NCI-H1694 treated with DMSO at 0.1 percent for 48 hours (cell line): ENCODE measurements at regions not wholly inside any gene's neighbourhood (a gene's known extent, or its start where the extent isn't known, plus 50 kb on each side); places are given as distances from the start of the nearest gene placed in this dataset.
A peak's percentile ranks its signal among the peaks of the same experiment; 100 is the strongest.
"Not testable (repeated sequence)": the region's sequence is repeated elsewhere in the genome, so short reads cannot be mapped to it uniquely, and the experiment has no call there.

Source experiments
- DNase-seq: peaks from one replicate; lab custom pipeline; 2025; lab: John Stamatoyannopoulos, UW

GRCh38 chr1:112099979-112100378 lies 110.5 kb upstream of the KCND3 start:
- DNase-seq = no peak

- DNase-seq = no peak
Measured at GRCh38 chr1:112105557-112105956, 116.1 kb upstream of the KCND3 start.

GRCh38 chr1:112110031-112110430 lies 120.6 kb upstream of the KCND3 start:
- DNase-seq = no peak

GRCh38 chr1:112111734-112112133 lies 122.3 kb upstream of the KCND3 start:
- no peak for DNase-seq

- no peak for DNase-seq
Measured at GRCh38 chr1:112114540-112114939, 125.1 kb upstream of the KCND3 start.

GRCh38 chr1:112126598-112126997 lies 137.1 kb upstream of the KCND3 start:
- no peak for DNase-seq

GRCh38 chr1:112127606-112128005 lies 138.1 kb upstream of the KCND3 start:
- DNase-seq = not testable (repeated sequence)

GRCh38 chr1:112133487-112133886 lies 144.0 kb upstream of the KCND3 start:
- DNase-seq = no peak

GRCh38 chr1:112140743-112141142 lies 151.3 kb upstream of the KCND3 start:
- no peak for DNase-seq

GRCh38 chr1:112141301-112141700 lies 151.8 kb upstream of the KCND3 start:
- no peak for DNase-seq

- no peak for DNase-seq
Measured at GRCh38 chr1:112141923-112142322, 152.5 kb upstream of the KCND3 start.

- DNase-seq = peak; percentile 72
Measured at GRCh38 chr1:112143871-112144441, 154.5 kb upstream of the KCND3 start.

GRCh38 chr1:112144733-112145426 lies 155.4 kb upstream of the KCND3 start:
- peak; percentile 58 for DNase-seq

GRCh38 chr1:112146201-112146715 lies 156.8 kb upstream of the KCND3 start:
- no peak for DNase-seq

- not testable (repeated sequence) for DNase-seq
Measured at GRCh38 chr1:112160214-112160613, 170.7 kb upstream of the KCND3 start.

GRCh38 chr1:112165375-112165774 lies 175.9 kb upstream of the KCND3 start:
- DNase-seq = no peak

- DNase-seq = no peak
Measured at GRCh38 chr1:112169517-112169916, 180.0 kb upstream of the KCND3 start.

- no peak for DNase-seq
Measured at GRCh38 chr1:112172294-112172882, 182.9 kb upstream of the KCND3 start.

- no peak for DNase-seq
Measured at GRCh38 chr1:112177314-112177713, 187.8 kb upstream of the KCND3 start.

GRCh38 chr1:112188611-112189010 lies 199.1 kb upstream of the KCND3 start:
- DNase-seq = no peak

GRCh38 chr1:112196008-112196588 lies 199.9 kb upstream of the CTTNBP2NL start:
- no peak for DNase-seq

- no peak for DNase-seq
Measured at GRCh38 chr1:112196731-112197130, 199.3 kb upstream of the CTTNBP2NL start.

- DNase-seq = no peak
Measured at GRCh38 chr1:112209493-112209892, 186.5 kb upstream of the CTTNBP2NL start.
